WTC11 (cell line): ENCODE measurements at regions not wholly inside any gene's neighbourhood (a gene's known extent, or its start where the extent isn't known, plus 50 kb on each side); places are given as distances from the start of the nearest gene placed in this dataset.
"Not testable (repeated sequence)": the region's sequence is repeated elsewhere in the genome, so short reads cannot be mapped to it uniquely, and the experiment has no call there.

Experiments used
- ATAC-seq: fragments of 200-7000 bp; cut with Tn5 transposase; 2 replicates; pipeline ENCODE4 v1.10.0; 2021; ENCODE audit warnings: mild to moderate bottlenecking, moderate library complexity
- CTCF ChIA-PET: fragments of 300-600 bp; sonication (Branson Sonifier 250); formaldehyde crosslinking; loops from one replicate; lab custom pipeline; 2021; ENCODE audit warnings: antibody characterized with exemption; lab: Charles Lee
- POLR2A ChIA-PET: fragments of 350-600 bp; sonication (Branson Sonifier 250); formaldehyde crosslinking; loops from one replicate; lab custom pipeline; 2021; ENCODE audit warnings: antibody characterized with exemption; lab: Charles Lee
- DNase-seq: peaks from one replicate; pipeline ENCODE4 v3.0.0; 2021; ENCODE audit warnings: low spot score
- H3K27ac Mint-ChIP-seq: 2 replicates; pipeline ENCODE4 v1.8.0; 2021; ENCODE audit warnings: mixed read lengths
- H3K27me3 Mint-ChIP-seq: 2 replicates; pipeline ENCODE4 v1.8.0; 2021; ENCODE audit warnings: low read depth, mild to moderate bottlenecking, moderate library complexity, mixed read lengths
- H3K36me3 Mint-ChIP-seq: 2 replicates; pipeline ENCODE4 v1.8.0; 2021; ENCODE audit warnings: mixed read lengths
- H3K4me1 Mint-ChIP-seq: 2 replicates; pipeline ENCODE4 v1.8.0; 2022; ENCODE audit warnings: mixed read lengths
- H3K4me3 Mint-ChIP-seq: 2 replicates; pipeline ENCODE4 v1.8.0; 2021; ENCODE audit warnings: mild to moderate bottlenecking, moderate library complexity, mixed read lengths
- H3K9me3 Mint-ChIP-seq: 2 replicates; pipeline ENCODE4 v1.8.0; 2021; ENCODE audit warnings: mixed read lengths
- ERG ChIP-seq: fragments of 250-450 bp; sonication (Bioruptor Pico); IDR thresholded peaks from 2 replicates; pipeline ENCODE4 v1.8.0; 2021; ENCODE audit warnings: mild to moderate bottlenecking
- FOXJ3 ChIP-seq: sonication (generic); formaldehyde crosslinking; IDR thresholded peaks from 2 replicates; pipeline ENCODE4 v1.9.0; 2021; ENCODE audit warnings: missing genetic modification reagents, mild to moderate bottlenecking, borderline replicate concordance
- GRHL2 ChIP-seq: fragments of 250-450 bp; sonication (Bioruptor Pico); IDR thresholded peaks from 2 replicates; pipeline ENCODE4 v1.8.0; 2022; ENCODE audit warnings: mild to moderate bottlenecking, moderate library complexity; ENCODE audit not compliant: insufficient replicate concordance, severe bottlenecking
- IRF2 ChIP-seq: sonication (generic); formaldehyde crosslinking; IDR thresholded peaks from 2 replicates; pipeline ENCODE4 v1.8.0; 2022; ENCODE audit warnings: low read depth, missing genetic modification reagents, borderline replicate concordance
- SOX15 ChIP-seq: fragments of 250-450 bp; sonication (Bioruptor Pico); IDR thresholded peaks from 2 replicates; pipeline ENCODE4 v1.9.0; 2021; ENCODE audit warnings: mild to moderate bottlenecking
- TEAD4 ChIP-seq: sonication (generic); formaldehyde crosslinking; IDR thresholded peaks from 2 replicates; pipeline ENCODE4 v1.8.0; 2022; ENCODE audit warnings: mild to moderate bottlenecking, missing genetic modification reagents
- ZBTB21 ChIP-seq: sonication (generic); formaldehyde crosslinking; IDR thresholded peaks from 2 replicates; pipeline ENCODE4 v1.8.1; 2023; ENCODE audit warnings: mild to moderate bottlenecking, missing genetic modification reagents, borderline replicate concordance
- ZNF281 ChIP-seq: sonication (generic); formaldehyde crosslinking; IDR thresholded peaks from 2 replicates; pipeline ENCODE4 v1.8.0; 2023; ENCODE audit warnings: mild to moderate bottlenecking, missing genetic modification reagents
- TF ChIP-seq, protein P1 (sequence below): fragments of 250-450 bp; sonication (Bioruptor Pico); IDR thresholded peaks from 2 replicates; pipeline ENCODE4 v1.9.0; 2021; ENCODE audit warnings: mild to moderate bottlenecking, borderline replicate concordance
- TF ChIP-seq, protein P2 (sequence below): fragments of 250-450 bp; sonication (Bioruptor Pico); conservative IDR thresholded peaks from 2 replicates; pipeline ENCODE4 v1.9.0; 2021; ENCODE audit warnings: mild to moderate bottlenecking
- TF ChIP-seq, protein P3 (sequence below): fragments of 200-600 bp; IDR thresholded peaks from 2 replicates; pipeline ENCODE4 v1.8.0; 2022; ENCODE audit warnings: antibody characterized with exemption

DNA sequence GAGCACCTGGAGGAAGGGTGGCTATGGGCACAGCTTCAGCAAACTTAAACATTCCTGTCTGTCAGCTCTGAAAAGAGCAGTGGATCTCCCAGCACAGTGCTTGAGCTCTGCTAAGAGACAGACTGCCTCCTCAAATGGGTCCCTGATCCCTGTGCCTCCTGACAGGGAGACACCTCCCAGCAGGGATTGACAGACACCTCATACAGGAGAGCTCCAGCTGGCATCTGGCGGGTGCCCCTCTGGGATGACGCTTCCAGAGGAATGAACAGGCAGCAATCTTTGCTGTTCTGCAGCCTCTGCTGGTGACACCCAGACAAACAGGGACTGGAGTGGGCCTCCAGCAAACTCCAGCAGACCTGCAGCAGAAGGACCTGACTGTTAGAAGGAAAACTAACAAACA is 307.8 kb downstream of the AGTPBP1 start:
- CTCF ChIA-PET, H3K27ac Mint-ChIP-seq, H3K27me3 Mint-ChIP-seq, POLR2A ChIA-PET, DNase-seq, ATAC-seq, H3K36me3 Mint-ChIP-seq, H3K4me3 Mint-ChIP-seq: not testable (repeated sequence)
- H3K9me3 Mint-ChIP-seq: peaks cover 20% of the 10 kb centered on the region
- peaks cover 14% of the 10 kb centered on the region for H3K4me1 Mint-ChIP-seq

DNA sequence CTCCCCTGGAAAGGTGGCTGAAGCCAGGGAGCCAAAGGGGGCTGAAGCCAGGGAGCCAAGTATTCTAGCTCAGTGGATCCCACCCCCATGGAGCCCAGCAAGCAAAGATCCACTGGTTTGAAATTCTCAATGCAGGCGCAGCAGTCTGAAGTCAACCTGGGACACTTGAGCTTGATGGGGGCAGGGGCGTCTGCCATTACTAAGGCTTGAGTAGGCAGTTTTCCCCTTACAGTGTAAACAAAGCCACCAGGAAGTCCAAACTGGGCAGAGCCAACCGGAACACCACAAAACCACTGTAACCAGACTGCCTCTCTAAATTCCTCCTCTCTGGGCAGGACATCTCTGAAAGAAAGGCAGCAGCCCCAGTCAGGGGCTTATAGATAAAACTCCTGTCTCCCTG is 308.2 kb downstream of the AGTPBP1 start:
- H3K27me3 Mint-ChIP-seq, H3K27ac Mint-ChIP-seq, POLR2A ChIA-PET, DNase-seq, CTCF ChIA-PET, ATAC-seq, H3K4me3 Mint-ChIP-seq, H3K36me3 Mint-ChIP-seq: not testable (repeated sequence)
- Mint-ChIP-seq H3K9me3 (peaks cover 17% of the 10 kb centered on the region), H3K4me1 (peaks cover 17% of the 10 kb centered on the region)

DNA sequence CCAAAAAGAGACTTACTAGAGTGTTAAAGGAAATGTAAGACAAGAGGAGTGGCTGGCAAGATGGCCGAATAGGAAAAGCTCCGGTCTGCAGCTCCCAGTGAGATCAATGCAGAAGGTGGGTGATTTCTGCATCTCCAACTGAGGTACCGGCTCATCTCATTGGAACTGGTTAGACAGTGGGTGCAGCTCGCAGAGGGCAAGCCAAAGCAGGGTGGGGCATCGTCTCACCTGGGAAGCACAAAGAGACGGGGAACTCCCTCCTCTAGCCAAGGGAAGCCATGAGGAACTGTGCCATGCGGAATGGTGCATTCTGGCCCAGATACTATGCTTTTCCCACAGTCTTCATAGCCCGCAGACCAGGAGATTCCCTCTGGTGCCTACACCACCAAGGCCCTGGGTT is 308.7 kb downstream of the AGTPBP1 start:
- TF ChIP-seq ERG (CRISPR knock-in tag) (no peak), SOX15 (CRISPR knock-in tag) (no peak)
- TF ChIP-seq, protein P1, sequence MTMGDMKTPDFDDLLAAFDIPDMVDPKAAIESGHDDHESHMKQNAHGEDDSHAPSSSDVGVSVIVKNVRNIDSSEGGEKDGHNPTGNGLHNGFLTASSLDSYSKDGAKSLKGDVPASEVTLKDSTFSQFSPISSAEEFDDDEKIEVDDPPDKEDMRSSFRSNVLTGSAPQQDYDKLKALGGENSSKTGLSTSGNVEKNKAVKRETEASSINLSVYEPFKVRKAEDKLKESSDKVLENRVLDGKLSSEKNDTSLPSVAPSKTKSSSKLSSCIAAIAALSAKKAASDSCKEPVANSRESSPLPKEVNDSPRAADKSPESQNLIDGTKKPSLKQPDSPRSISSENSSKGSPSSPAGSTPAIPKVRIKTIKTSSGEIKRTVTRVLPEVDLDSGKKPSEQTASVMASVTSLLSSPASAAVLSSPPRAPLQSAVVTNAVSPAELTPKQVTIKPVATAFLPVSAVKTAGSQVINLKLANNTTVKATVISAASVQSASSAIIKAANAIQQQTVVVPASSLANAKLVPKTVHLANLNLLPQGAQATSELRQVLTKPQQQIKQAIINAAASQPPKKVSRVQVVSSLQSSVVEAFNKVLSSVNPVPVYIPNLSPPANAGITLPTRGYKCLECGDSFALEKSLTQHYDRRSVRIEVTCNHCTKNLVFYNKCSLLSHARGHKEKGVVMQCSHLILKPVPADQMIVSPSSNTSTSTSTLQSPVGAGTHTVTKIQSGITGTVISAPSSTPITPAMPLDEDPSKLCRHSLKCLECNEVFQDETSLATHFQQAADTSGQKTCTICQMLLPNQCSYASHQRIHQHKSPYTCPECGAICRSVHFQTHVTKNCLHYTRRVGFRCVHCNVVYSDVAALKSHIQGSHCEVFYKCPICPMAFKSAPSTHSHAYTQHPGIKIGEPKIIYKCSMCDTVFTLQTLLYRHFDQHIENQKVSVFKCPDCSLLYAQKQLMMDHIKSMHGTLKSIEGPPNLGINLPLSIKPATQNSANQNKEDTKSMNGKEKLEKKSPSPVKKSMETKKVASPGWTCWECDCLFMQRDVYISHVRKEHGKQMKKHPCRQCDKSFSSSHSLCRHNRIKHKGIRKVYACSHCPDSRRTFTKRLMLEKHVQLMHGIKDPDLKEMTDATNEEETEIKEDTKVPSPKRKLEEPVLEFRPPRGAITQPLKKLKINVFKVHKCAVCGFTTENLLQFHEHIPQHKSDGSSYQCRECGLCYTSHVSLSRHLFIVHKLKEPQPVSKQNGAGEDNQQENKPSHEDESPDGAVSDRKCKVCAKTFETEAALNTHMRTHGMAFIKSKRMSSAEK (CRISPR knock-in tag): no peak
- TF ChIP-seq, protein P2, sequence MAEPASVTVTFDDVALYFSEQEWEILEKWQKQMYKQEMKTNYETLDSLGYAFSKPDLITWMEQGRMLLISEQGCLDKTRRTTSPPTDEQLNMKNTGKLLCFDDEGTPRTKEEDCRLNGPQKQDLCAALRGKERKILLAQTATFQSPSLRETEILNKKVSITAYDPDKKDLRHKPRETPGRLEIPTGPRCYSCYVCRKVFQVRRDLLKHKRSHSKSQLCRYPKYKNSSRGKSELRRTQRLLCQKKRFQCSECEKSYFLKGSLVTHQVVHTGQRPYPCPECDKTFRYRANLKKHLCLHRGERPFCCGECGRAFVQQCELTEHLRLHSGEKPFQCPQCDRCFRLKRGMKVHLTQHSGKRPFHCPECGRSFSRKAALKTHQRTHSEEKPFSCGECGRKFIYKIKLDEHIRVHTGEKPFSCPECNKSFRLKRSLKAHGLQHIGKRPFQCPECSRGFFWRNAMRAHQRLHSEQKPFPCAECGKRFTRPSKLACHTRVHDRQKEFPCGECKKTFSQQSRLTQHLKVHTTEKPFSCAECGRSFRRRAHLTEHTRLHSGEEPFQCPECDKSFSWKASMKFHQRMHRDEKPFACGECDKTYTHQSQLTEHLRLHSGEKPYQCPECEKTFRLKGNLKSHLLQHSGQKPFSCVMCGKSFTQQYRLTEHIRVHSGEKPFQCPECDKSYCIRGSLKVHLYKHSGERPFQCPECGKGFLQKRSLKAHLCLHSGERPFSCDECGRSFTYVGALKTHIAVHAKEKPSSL: no peak
- TF ChIP-seq, all 79 proteins: peak for 0
- Mint-ChIP-seq H3K4me1 (peaks cover 20% of the 10 kb centered on the region), H3K27me3 (peaks cover 5% of the 10 kb centered on the region), H3K36me3 (0 out of 2 replicates have a peak, but pooled peaks cover 3% of the 10 kb centered on the region), H3K27ac (no peak overlapping the region), H3K9me3 (peaks cover 13% of the 10 kb centered on the region), H3K4me3 (no peak overlapping the region)
- DNase-seq: no peak
- no peak for ATAC-seq
- ChIA-PET CTCF (no interaction called here), POLR2A (no interaction called here)

DNA sequence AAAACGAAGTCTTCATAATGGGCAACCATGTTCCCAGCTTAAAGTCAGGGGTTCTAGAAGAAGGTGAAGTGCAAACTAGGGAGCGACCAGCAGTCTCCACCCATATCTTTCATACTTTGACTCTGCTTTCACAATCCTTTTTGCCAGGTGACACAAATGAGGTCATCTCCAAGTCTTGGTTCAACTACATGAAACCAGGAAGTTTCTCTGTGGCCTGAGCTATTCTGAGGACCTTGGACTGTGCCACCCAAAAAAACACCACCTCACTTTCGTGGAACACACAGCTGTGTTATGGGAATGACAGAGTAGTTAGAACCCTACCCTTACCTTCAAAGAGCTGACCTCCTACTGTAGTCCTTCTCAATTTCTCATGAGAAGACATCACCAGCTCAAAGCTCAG is 309.2 kb downstream of the AGTPBP1 start:
- H3K4me1 Mint-ChIP-seq: peaks cover 21% of the 10 kb centered on the region
- ChIA-PET CTCF (no interaction called here), POLR2A (no interaction called here)
- H3K27me3 Mint-ChIP-seq: peaks cover 5% of the 10 kb centered on the region
- H3K9me3 Mint-ChIP-seq: peaks cover 13% of the 10 kb centered on the region
- H3K36me3 Mint-ChIP-seq: 0 out of 2 replicates have a peak, but pooled peaks cover 3% of the 10 kb centered on the region
- ATAC-seq (no peak), DNase-seq (no peak)
- H3K27ac Mint-ChIP-seq: no peak overlapping the region
- no peak overlapping the region for H3K4me3 Mint-ChIP-seq
- TF ChIP-seq TEAD4 (CRISPR knock-in tag) (no peak), IRF2 (no peak), ZBTB21 (no peak), ZNF281 (CRISPR knock-in tag) (no peak), FOXJ3 (no peak), GRHL2 (CRISPR knock-in tag) (no peak)
- TF ChIP-seq, protein P2: no peak
- TF ChIP-seq, protein P3, sequence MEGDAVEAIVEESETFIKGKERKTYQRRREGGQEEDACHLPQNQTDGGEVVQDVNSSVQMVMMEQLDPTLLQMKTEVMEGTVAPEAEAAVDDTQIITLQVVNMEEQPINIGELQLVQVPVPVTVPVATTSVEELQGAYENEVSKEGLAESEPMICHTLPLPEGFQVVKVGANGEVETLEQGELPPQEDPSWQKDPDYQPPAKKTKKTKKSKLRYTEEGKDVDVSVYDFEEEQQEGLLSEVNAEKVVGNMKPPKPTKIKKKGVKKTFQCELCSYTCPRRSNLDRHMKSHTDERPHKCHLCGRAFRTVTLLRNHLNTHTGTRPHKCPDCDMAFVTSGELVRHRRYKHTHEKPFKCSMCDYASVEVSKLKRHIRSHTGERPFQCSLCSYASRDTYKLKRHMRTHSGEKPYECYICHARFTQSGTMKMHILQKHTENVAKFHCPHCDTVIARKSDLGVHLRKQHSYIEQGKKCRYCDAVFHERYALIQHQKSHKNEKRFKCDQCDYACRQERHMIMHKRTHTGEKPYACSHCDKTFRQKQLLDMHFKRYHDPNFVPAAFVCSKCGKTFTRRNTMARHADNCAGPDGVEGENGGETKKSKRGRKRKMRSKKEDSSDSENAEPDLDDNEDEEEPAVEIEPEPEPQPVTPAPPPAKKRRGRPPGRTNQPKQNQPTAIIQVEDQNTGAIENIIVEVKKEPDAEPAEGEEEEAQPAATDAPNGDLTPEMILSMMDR: no peak
